Suprapubic skin (tissue), 4 donors: ENCODE measurements at regions not wholly inside any gene's neighbourhood (a gene's known extent, or its start where the extent isn't known, plus 50 kb on each side); places are given as distances from the start of the nearest gene placed in this dataset.
A peak's percentile ranks its signal among the peaks of the same experiment; 100 is the strongest.

Source experiments
- DNase-seq, 2 donors: peaks; one replicate each; pipeline ENCODE4 v3.0.0-alpha.2; 2019; ENCODE audit warnings: low spot score in 2 of 2
- H3K27ac ChIP-seq: fragments of 200-600 bp; sonication (generic); one replicate; pipeline ENCODE4 v1.5.1; 2019
- H3K27me3 ChIP-seq: fragments of 200-600 bp; sonication (generic); one replicate; pipeline ENCODE4 v1.5.1; 2019
- H3K36me3 ChIP-seq: fragments of 200-600 bp; sonication (generic); one replicate; pipeline ENCODE4 v1.5.1; 2019
- H3K4me1 ChIP-seq: fragments of 200-600 bp; sonication (generic); one replicate; pipeline ENCODE4 v1.5.1; 2019
- H3K4me3 ChIP-seq: fragments of 200-600 bp; sonication (generic); one replicate; pipeline ENCODE4 v1.5.1; 2019; ENCODE audit warnings: mild to moderate bottlenecking
- H3K9me3 ChIP-seq: fragments of 200-600 bp; sonication (generic); one replicate; pipeline ENCODE4 v1.5.1; 2019
- CTCF ChIP-seq, 2 donors: fragments of 200-600 bp in 1 of 2; fragments of 450-650 bp in 1 of 2; sonication (generic) in 1 of 2; IDR thresholded peaks; one replicate each; pipeline ENCODE4 v1.5.1; 2016 to 2019; ENCODE audit warnings: antibody characterized with exemption in 2 of 2, mild to moderate bottlenecking in 1 of 2, moderate library complexity in 1 of 2
- EP300 ChIP-seq: sonication (generic); formaldehyde crosslinking; IDR thresholded peaks from one replicate; pipeline ENCODE4 v1.6.1; 2017; ENCODE audit warnings: antibody characterized with exemption
- POLR2A ChIP-seq, 2 donors: fragments of 450-650 bp; IDR thresholded peaks; one replicate each; pipeline ENCODE4 v1.6.1; 2017; ENCODE audit warnings: antibody characterized with exemption in 2 of 2, mild to moderate bottlenecking in 2 of 2, moderate library complexity in 2 of 2
- POLR2AphosphoS5 ChIP-seq, 3 donors: sonication (generic); formaldehyde crosslinking; IDR thresholded peaks; one replicate each; pipeline ENCODE4 v1.6.1; 2017; ENCODE audit warnings: antibody characterized with exemption in 3 of 3
- whole genome bisulfite sequencing: methylation state at CpG from one replicate; pipeline ENCODE4 v1.1.5; 2018; 5-methylcytosine and 5-hydroxymethylcytosine counted together

GRCh38 chr11:69883292-69884255 is 64.4 kb upstream of the FGF3 start:
- TF ChIP-seq EP300 (no peak), CTCF (IDR thresholded peaks at IDR 0.05) (no peak), POLR2AphosphoS5 (IDR thresholded peaks at IDR 0.05) (no peak), POLR2A (IDR thresholded peaks at IDR 0.05) (no peak)
- no peaks in the 10 kb centered on the region for H3K4me1 ChIP-seq
- WGBS, result 83% methylated on average over 22 of the region's 32 CpGs
- no peak overlapping the region for H3K4me3 ChIP-seq
- H3K36me3 ChIP-seq, result no peaks in the 10 kb centered on the region
- H3K9me3 ChIP-seq, result no peaks in the 10 kb centered on the region
- no peak overlapping the region for H3K27ac ChIP-seq
- peaks cover 27% of the 10 kb centered on the region for H3K27me3 ChIP-seq
- DNase-seq, result peak in 1 of 2 donors; percentile 18

- no peaks in the 10 kb centered on the region for H3K4me1 ChIP-seq
- no peak for TF ChIP-seq POLR2AphosphoS5 (IDR thresholded peaks at IDR 0.05)
- TF ChIP-seq POLR2A (IDR thresholded peaks at IDR 0.05), result no peak
- no peak for TF ChIP-seq CTCF (IDR thresholded peaks at IDR 0.05)
- no peak for TF ChIP-seq EP300
- no peak for DNase-seq
- no peak overlapping the region for H3K4me3 ChIP-seq
- 93% methylated on average over 10 of the region's 10 CpGs for WGBS
- H3K27ac ChIP-seq, result no peak overlapping the region
- no peaks in the 10 kb centered on the region for H3K9me3 ChIP-seq
- H3K36me3 ChIP-seq, result no peaks in the 10 kb centered on the region
- H3K27me3 ChIP-seq, result peaks cover 34% of the 10 kb centered on the region
Measured at GRCh38 chr11:69884286-69884685, 65.1 kb upstream of the FGF3 start.

GRCh38 chr11:69884751-69885150 is 65.5 kb upstream of the FGF3 start:
- no peaks in the 10 kb centered on the region for H3K4me1 ChIP-seq
- WGBS, result 78% methylated on average over 7 of the region's 7 CpGs
- H3K27me3 ChIP-seq, result peaks cover 38% of the 10 kb centered on the region
- H3K4me3 ChIP-seq, result no peak overlapping the region
- no peaks in the 10 kb centered on the region for H3K9me3 ChIP-seq
- no peaks in the 10 kb centered on the region for H3K36me3 ChIP-seq
- TF ChIP-seq POLR2A (IDR thresholded peaks at IDR 0.05) (no peak), POLR2AphosphoS5 (IDR thresholded peaks at IDR 0.05) (no peak), CTCF (IDR thresholded peaks at IDR 0.05) (no peak), EP300 (no peak)
- DNase-seq, result no peak
- H3K27ac ChIP-seq, result no peak overlapping the region

- Histone ChIP-seq H3K27ac (no peak overlapping the region), H3K27me3 (peaks cover 47% of the 10 kb centered on the region), H3K9me3 (no peaks in the 10 kb centered on the region), H3K4me3 (no peak overlapping the region), H3K36me3 (no peaks in the 10 kb centered on the region), H3K4me1 (no peaks in the 10 kb centered on the region)
- TF ChIP-seq EP300 (no peak), POLR2AphosphoS5 (IDR thresholded peaks at IDR 0.05) (no peak), POLR2A (IDR thresholded peaks at IDR 0.05) (no peak), CTCF (IDR thresholded peaks at IDR 0.05) (no peak)
- WGBS, result 94% methylated on average over 2 of the region's 2 CpGs
- DNase-seq, result no peak
Measured at GRCh38 chr11:69887330-69887729, 68.1 kb upstream of the FGF3 start.

GRCh38 chr11:69887841-69888427 is 68.7 kb upstream of the FGF3 start:
- no peaks in the 10 kb centered on the region for H3K9me3 ChIP-seq
- peaks cover 53% of the 10 kb centered on the region for H3K27me3 ChIP-seq
- no peak for DNase-seq
- 76% methylated on average over 9 of the region's 10 CpGs for WGBS
- H3K27ac ChIP-seq, result no peak overlapping the region
- H3K4me1 ChIP-seq, result no peaks in the 10 kb centered on the region
- no peak overlapping the region for H3K4me3 ChIP-seq
- H3K36me3 ChIP-seq, result no peaks in the 10 kb centered on the region
- TF ChIP-seq EP300 (no peak), POLR2A (IDR thresholded peaks at IDR 0.05) (no peak), CTCF (IDR thresholded peaks at IDR 0.05) (no peak), POLR2AphosphoS5 (IDR thresholded peaks at IDR 0.05) (no peak)
